GM18861 (cell line): ENCODE measurements at regions not wholly inside any gene's neighbourhood (a gene's known extent, or its start where the extent isn't known, plus 50 kb on each side); places are given as distances from the start of the nearest gene placed in this dataset.

Experiments used
- ATAC-seq: cut with Tn5 transposase; IDR thresholded peaks from one replicate; pipeline ENCODE4 v1.9.1; 2021; ENCODE audit not compliant: unreplicated experiment

- no peak for ATAC-seq
Observed at GRCh38 chr2:40773291-40773690, 321.4 kb upstream of the SLC8A1 start.

GRCh38 chr2:40783704-40784103 is 331.8 kb upstream of the SLC8A1 start:
- no peak for ATAC-seq

GRCh38 chr2:40786636-40787035 is 334.7 kb upstream of the SLC8A1 start:
- no peak for ATAC-seq

DNA sequence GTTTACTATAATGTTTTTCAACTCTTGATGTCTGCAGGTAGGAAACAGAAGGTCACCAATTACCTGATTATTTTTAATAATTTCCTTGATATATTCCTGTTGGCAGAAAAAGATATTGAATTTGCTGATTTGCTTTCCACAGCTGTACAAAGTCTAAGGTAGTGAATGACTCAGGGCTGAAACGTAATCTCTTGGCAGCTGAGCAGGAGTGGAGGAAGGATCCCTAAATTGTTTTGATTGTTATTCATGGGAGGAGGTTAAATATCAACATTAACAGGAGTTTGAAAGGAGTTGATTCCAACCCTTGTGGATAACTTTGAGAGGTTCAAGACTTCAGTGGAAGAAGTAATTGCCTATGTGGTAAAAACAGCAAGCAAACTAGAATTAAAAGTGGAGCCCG is 345.2 kb upstream of the SLC8A1 start:
- ATAC-seq, result no peak

DNA sequence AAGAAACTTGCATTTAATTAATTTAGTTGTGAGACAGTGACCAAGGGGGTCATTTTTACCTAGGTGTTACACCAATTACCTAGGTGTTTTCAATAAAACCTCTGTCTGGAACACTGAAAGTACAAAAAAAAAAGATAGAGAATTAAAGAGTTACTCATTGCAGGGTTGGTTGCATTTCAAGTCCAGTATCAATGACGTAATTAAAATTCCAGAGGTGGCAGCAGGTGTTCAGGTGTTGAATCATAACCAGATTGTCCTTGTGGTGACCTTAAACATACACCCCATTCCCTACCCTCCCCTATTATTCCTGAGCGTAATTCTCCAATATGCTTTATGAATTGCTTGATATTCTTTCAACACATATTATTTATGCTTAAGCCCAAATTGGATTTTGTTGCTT is 352.0 kb upstream of the SLC8A1 start:
- no peak for ATAC-seq

- no peak for ATAC-seq
Observed at GRCh38 chr2:40809156-40809555, 357.3 kb upstream of the SLC8A1 start.

- ATAC-seq, result no peak
Observed at GRCh38 chr2:40814616-40815015, 362.7 kb upstream of the SLC8A1 start.

DNA sequence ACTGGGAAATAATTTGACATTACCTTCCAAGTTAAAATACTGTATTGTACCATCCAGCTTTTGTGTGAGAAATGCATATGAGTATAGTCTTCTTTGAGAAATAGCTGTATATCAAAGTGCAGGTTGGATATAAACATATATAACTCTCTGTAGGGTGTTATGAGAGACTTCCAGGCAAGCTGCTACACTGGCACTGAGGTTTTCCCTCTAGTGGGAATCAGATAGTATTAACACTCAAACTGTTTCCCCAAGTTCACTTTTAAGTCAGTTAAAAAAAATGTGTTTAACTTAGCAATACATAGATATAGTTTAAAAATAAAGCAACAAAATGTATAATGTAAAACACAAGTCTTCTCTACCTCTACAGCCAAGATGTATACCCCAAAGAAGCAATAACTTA is 368.4 kb upstream of the SLC8A1 start:
- no peak for ATAC-seq

DNA sequence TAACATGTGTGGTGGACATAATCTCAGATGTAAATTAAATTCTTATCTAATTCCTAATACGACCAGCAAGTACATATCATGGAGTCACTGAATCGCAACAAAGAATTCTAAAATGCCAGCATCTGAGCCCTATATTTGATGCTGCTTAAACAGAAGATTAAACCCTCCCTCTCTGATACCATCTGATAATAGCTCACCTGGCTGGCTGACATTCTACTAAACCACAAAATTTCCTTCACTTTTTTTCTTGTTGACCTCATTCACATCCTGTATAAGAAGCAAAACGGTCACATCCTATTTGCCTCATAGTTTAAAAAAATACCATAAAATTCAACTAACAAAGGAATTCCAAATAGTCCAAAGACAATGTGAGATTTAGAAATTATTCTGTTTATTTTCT is 371.6 kb upstream of the SLC8A1 start:
- no peak for ATAC-seq

DNA sequence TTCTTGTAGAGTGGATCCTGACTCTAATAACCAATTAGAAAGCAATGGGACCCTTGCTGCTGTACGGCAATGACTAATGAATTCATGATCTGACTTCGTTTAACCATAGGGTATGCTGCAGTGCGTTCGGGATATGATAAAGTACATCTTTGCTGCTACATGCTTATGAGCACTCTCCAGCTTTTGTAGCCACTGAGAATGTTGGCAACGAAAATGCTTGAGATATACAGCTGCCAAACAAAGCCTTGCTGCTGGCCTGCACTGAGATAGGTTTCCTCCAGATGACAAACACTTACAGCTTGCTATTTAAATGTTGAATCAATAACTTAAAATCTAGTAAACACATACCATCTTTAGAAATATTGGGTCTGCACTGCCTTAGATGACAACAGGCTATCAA is 372.4 kb upstream of the SLC8A1 start:
- no peak for ATAC-seq

- no peak for ATAC-seq
Observed at GRCh38 chr2:40827392-40827791, 375.5 kb upstream of the SLC8A1 start.

DNA sequence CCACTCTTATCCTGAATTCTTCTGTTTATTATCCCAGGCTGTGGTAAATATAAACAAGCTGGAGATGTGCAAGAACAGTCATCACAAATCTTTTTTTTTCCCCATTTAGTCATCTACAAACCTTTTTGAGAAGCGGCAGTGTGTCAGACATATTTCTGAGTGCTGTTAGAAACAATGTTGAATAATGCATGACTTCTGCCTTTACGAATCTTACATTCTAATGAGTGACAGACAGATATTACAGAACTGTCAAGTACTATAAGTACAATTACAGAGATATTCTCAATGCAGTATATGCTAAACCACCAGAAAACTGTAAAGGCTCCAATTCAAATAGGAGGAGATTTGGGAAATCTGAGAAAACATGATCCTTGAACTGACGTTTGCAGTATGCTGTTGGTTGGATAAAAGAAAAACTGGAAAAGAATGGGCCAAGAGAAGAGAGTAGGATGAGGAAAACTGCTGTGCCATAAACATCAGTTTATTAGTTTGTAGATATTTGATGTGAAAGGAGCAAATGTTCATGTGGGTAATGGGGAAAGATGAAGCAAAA is 379.5 kb upstream of the SLC8A1 start:
- no peak for ATAC-seq

- no peak for ATAC-seq
Observed at GRCh38 chr2:40841856-40842255, 390.0 kb upstream of the SLC8A1 start.

DNA sequence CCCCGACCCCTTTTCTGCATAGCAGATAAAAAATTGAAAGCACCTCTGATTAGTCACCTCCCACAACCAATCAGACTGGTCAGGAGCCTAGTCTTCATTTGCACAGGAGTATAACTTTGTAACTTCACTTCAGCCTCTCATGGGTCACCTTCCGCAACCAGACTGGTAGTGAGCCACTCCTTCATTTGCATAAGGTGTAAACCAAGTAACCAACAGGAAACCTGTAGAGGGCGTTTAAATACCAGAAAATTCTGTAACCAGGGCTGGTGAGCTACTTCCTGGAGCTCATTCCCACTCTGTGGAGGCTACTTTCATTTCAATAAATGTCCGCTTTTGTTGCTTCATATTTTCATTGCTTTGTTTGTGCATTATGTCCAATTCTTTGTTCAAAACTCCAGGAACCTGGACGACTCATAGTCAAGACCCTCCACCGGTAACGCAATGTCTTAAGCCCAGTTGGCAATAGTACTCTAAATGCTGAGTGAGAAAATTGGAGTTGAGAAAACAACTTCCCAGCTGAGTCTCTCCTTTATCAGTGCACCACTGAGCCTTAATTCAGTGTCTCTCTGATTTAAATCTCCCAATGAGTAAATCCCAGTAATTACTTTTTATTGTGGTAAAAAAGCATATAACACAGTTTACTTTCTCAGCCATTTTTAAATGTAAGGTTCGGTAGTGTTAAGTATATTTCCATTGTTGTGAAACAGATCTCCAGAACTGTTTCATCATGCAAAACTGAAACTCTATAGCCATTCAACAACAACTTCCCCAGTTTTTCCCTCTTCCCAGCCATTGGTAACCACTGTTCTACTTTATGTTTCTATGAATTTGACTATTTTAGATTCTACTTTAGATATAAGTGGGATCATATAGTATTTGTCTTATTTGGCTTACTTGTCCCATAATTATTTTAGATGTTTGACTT is 392.7 kb upstream of the SLC8A1 start:
- ATAC-seq, result no peak

- no peak for ATAC-seq
Observed at GRCh38 chr2:40851661-40852060, 399.8 kb upstream of the SLC8A1 start.

- no peak for ATAC-seq
Observed at GRCh38 chr2:40859617-40860016, 407.7 kb upstream of the SLC8A1 start.

GRCh38 chr2:40867829-40868228 is 415.9 kb upstream of the SLC8A1 start:
- ATAC-seq, result no peak

GRCh38 chr2:40872580-40872979 is 420.7 kb upstream of the SLC8A1 start:
- no peak for ATAC-seq

- no peak for ATAC-seq
Observed at GRCh38 chr2:40874380-40874779, 422.5 kb upstream of the SLC8A1 start.

- no peak for ATAC-seq
Observed at GRCh38 chr2:40877734-40878288, 425.9 kb upstream of the SLC8A1 start.

- no peak for ATAC-seq
Observed at GRCh38 chr2:40879305-40879704, 427.4 kb upstream of the SLC8A1 start.

DNA sequence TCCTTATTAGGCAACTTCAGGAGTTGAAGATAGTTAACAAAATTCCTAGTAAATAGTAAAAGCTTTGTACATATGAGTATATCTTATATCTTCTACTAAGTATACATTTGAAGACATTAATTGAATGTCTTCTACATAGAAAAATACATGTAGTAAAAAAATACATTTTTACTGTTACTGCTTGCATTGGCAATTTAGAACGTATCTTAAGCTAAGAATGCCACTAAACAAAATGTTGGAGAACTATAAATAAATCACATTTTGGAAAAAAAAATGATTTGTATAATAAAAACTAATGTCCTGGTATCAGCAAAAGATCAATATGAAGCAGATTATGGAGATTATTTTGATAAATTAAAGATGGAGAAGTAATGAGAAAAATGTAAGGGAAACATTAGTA is 434.2 kb upstream of the SLC8A1 start:
- ATAC-seq, result no peak
